ENCODE measurements at regions not wholly inside any gene's neighbourhood (a gene's known extent, or its start where the extent isn't known, plus 50 kb on each side); places are given as distances from the start of the nearest gene placed in this dataset.

DNA sequence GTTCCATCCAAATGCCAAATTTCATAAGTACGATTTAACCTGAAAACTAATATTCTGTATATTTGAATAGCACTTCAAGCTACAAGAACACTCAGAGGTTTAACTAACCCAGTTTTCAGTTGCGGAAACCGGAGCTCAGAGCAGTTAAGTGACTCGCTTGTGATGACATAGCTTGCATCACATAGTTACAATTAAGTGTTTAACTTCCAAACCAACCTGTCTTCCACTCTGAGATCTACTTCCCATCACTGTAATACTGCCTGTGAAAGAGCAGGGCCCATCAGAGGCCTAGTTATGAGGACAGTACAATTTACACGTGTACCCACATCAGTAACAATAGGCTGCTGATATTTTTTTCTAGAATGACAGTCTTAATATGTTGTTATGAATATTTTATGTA lies 120.3 kb downstream of the MAD2L1 start:
- WGBS (ENCODE audit: low lambda C conversion rate): 10% methylated on average over 5 of the region's 5 CpGs

DNA sequence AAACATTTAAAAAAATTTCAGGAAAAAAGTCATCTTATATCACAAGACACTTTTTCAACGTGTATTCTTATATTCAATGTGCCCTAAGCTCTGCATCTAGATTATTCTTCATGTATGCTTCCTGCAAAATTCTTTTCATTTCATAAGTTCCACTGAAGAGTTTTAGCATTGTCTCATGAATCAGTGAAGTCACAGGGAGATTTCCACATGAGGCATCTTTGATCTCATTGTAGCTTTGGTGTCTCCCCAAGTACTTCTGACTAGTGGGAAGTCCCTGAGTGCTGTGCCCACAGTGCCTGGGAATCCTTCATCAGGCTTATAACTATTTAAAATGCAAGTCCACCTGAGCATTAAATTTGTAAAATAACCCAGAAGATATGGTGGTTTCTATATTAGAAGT lies 123.8 kb downstream of the MAD2L1 start:
- ATAC-seq: no peak
- Histone ChIP-seq H3K27me3 (ENCODE audit: control insufficient read depth in 1 of 2, insufficient read depth in 2 of 2, low read length in 2 of 2) (no peaks in the 10 kb centered on the region; a peak in 1 of 5 replicates), H3K79me2 (ENCODE audit: insufficient read depth, low read length) (no peaks in the 10 kb centered on the region), H4K20me1 (ENCODE audit: insufficient read depth, low read length) (no peaks in the 10 kb centered on the region), H3K4me2 (ENCODE audit: low read depth, low read length) (no peak overlapping the region), H2AFZ (ENCODE audit: low read length) (no peak overlapping the region), H3K9ac (ENCODE audit: insufficient read depth, low read depth, low read length) (no peak overlapping the region), H3K27ac (ENCODE audit: extremely low read length, insufficient read depth, low read length) (no peak overlapping the region), H3K9me3 (ENCODE audit: low read length) (no peaks in the 10 kb centered on the region), H3K4me1 (ENCODE audit: insufficient read depth, low read length) (no peaks in the 10 kb centered on the region; the same call in 1 of the 2 replicates), H3K4me3 (replicated peaks in 1 of 3; ENCODE audit: insufficient read depth in 1 of 3, low read depth in 2 of 3, low read length in 3 of 3) (no peak overlapping the region), H3K36me3 (replicated peaks in 1 of 2; ENCODE audit: control insufficient read depth in 1 of 2, insufficient read depth in 2 of 2, low read length in 2 of 2) (no peaks in the 10 kb centered on the region)
- WGBS (ENCODE audit: low lambda C conversion rate): 0% methylated on average over 1 of the region's 1 CpG
- DNase-seq (ENCODE audit: low spot score): no peak
- in situ Hi-C loops (cut with HindIII; ENCODE audit: extremely low pct_ligation_motif_present, low pct_unique_long_range_greater_than_20kb) (no loop called here), intact Hi-C loops (cut with micrococcal nuclease; ENCODE audit: unreplicated experiment) (no loop called here)
- TF ChIP-seq ZNF605 (CRISPR knock-in tag; IDR thresholded peaks at IDR 0.05): no peak
- TF ChIP-seq, protein P1, sequence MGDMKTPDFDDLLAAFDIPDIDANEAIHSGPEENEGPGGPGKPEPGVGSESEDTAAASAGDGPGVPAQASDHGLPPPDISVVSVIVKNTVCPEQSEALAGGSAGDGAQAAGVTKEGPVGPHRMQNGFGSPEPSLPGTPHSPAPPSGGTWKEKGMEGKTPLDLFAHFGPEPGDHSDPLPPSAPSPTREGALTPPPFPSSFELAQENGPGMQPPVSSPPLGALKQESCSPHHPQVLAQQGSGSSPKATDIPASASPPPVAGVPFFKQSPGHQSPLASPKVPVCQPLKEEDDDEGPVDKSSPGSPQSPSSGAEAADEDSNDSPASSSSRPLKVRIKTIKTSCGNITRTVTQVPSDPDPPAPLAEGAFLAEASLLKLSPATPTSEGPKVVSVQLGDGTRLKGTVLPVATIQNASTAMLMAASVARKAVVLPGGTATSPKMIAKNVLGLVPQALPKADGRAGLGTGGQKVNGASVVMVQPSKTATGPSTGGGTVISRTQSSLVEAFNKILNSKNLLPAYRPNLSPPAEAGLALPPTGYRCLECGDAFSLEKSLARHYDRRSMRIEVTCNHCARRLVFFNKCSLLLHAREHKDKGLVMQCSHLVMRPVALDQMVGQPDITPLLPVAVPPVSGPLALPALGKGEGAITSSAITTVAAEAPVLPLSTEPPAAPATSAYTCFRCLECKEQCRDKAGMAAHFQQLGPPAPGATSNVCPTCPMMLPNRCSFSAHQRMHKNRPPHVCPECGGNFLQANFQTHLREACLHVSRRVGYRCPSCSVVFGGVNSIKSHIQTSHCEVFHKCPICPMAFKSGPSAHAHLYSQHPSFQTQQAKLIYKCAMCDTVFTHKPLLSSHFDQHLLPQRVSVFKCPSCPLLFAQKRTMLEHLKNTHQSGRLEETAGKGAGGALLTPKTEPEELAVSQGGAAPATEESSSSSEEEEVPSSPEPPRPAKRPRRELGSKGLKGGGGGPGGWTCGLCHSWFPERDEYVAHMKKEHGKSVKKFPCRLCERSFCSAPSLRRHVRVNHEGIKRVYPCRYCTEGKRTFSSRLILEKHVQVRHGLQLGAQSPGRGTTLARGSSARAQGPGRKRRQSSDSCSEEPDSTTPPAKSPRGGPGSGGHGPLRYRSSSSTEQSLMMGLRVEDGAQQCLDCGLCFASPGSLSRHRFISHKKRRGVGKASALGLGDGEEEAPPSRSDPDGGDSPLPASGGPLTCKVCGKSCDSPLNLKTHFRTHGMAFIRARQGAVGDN (CRISPR knock-in tag; IDR thresholded peaks at IDR 0.05): no peak
- no peak for TF ChIP-seq ZNF260 (CRISPR knock-in tag; IDR thresholded peaks at IDR 0.05; ENCODE audit: borderline replicate concordance, low read depth)
- no peak for FAIRE-seq
- BruUV-seq (replicated peaks): no TSS peak
- ChIA-PET CTCF (ENCODE audit: low intra/inter-chr PET ratio, low total read pairs) (no interaction called here), POLR2A (no interaction called here)

More for the DNA sequence above, 120.3 kb downstream of the MAD2L1 start:
- ChIA-PET POLR2A (no interaction called here), CTCF (ENCODE audit: low intra/inter-chr PET ratio, low total read pairs) (no interaction called here)
- in situ Hi-C loops (cut with HindIII; ENCODE audit: extremely low pct_ligation_motif_present, low pct_unique_long_range_greater_than_20kb) (no loop called here), intact Hi-C loops (cut with micrococcal nuclease; ENCODE audit: unreplicated experiment) (no loop called here)
- DNase-seq (ENCODE audit: low spot score) (no peak), FAIRE-seq (no peak), ATAC-seq (no peak)
- no peaks in the 10 kb centered on the region for H3K9me3 ChIP-seq (ENCODE audit: low read length)
- H3K36me3 ChIP-seq (replicated peaks in 1 of 2; ENCODE audit: control insufficient read depth in 1 of 2, insufficient read depth in 2 of 2, low read length in 2 of 2): no peaks in the 10 kb centered on the region
- no peaks in the 10 kb centered on the region for H3K79me2 ChIP-seq (ENCODE audit: insufficient read depth, low read length)
- H3K27me3 ChIP-seq (ENCODE audit: control insufficient read depth in 1 of 2, insufficient read depth in 2 of 2, low read length in 2 of 2): no peaks in the 10 kb centered on the region; a peak in 1 of 5 replicates
- H2AFZ ChIP-seq (ENCODE audit: low read length): no peak overlapping the region
- H3K4me1 ChIP-seq (ENCODE audit: insufficient read depth, low read length): no peaks in the 10 kb centered on the region; the same call in 1 of the 2 replicates
- no peak overlapping the region for H3K4me3 ChIP-seq (replicated peaks in 1 of 3; ENCODE audit: insufficient read depth in 1 of 3, low read depth in 2 of 3, low read length in 3 of 3)
- H3K9ac ChIP-seq (ENCODE audit: insufficient read depth, low read depth, low read length): no peak overlapping the region
- TF ChIP-seq DMAP1 (CRISPR knock-in tag; IDR thresholded peaks at IDR 0.05) (no peak), SP5 (CRISPR knock-in tag; IDR thresholded peaks at IDR 0.05; ENCODE audit: borderline replicate concordance, low read depth) (no peak), ZNF564 (CRISPR knock-in tag; IDR thresholded peaks at IDR 0.05) (no peak), HDAC6 (IDR thresholded peaks at IDR 0.05; ENCODE audit: low read depth, low read length) (no peak), ZNF3 (CRISPR knock-in tag; IDR thresholded peaks at IDR 0.05) (no peak), NR2F1 (CRISPR knock-in tag; IDR thresholded peaks at IDR 0.05) (no peak)
- TF ChIP-seq, protein P2, sequence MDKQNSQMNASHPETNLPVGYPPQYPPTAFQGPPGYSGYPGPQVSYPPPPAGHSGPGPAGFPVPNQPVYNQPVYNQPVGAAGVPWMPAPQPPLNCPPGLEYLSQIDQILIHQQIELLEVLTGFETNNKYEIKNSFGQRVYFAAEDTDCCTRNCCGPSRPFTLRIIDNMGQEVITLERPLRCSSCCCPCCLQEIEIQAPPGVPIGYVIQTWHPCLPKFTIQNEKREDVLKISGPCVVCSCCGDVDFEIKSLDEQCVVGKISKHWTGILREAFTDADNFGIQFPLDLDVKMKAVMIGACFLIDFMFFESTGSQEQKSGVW (CRISPR knock-in tag; IDR thresholded peaks at IDR 0.05; ENCODE audit: borderline replicate concordance): no peak
- no TSS peak for BruUV-seq (replicated peaks)
- H3K27ac ChIP-seq (ENCODE audit: extremely low read length, insufficient read depth, low read length): no peak overlapping the region
- no peak overlapping the region for H3K4me2 ChIP-seq (ENCODE audit: low read depth, low read length)
- H4K20me1 ChIP-seq (ENCODE audit: insufficient read depth, low read length): no peaks in the 10 kb centered on the region
